Heart left ventricle (tissue), 16 donors: ENCODE measurements at regions not wholly inside any gene's neighbourhood (a gene's known extent, or its start where the extent isn't known, plus 50 kb on each side); places are given as distances from the start of the nearest gene placed in this dataset.
A peak's percentile ranks its signal among the peaks of the same experiment; 100 is the strongest.

Experiments
- ATAC-seq, 4 donors: fragments of 200-7000 bp; cut with Tn5 transposase; one replicate each; pipeline ENCODE4 v1.9.1; 2020 to 2022; ENCODE audit warnings: moderate library complexity in 4 of 4, mild to moderate bottlenecking in 3 of 4, moderate number of reproducible peaks in 1 of 4
- DNase-seq, 5 donors: peaks; one replicate each; pipeline ENCODE4 v3.0.0-alpha.2; 2020
- H3K27ac ChIP-seq, 12 donors: fragments of 200-600 bp; sonication (generic) in 4 of 12; one replicate each; pipeline versions ENCODE4 v1.5.0 to v1.8.0; 2016 to 2022; ENCODE audit warnings: mild to moderate bottlenecking in 2 of 12
- H3K27me3 ChIP-seq, 9 donors: fragments of 200-600 bp; sonication (generic) in 2 of 9; one replicate each; pipeline versions ENCODE4 v1.5.1 to v1.8.0; 2016 to 2022; ENCODE audit warnings: mild to moderate bottlenecking in 3 of 9
- H3K36me3 ChIP-seq, 9 donors: fragments of 200-600 bp; sonication (generic) in 2 of 9; one replicate each; pipeline versions ENCODE4 v1.5.0 to v1.8.0; 2018 to 2022; ENCODE audit warnings: mild to moderate bottlenecking in 2 of 9
- H3K4me1 ChIP-seq, 12 donors: fragments of 200-600 bp; sonication (generic) in 4 of 12; one replicate each; pipeline versions ENCODE4 v1.5.0 to v1.8.0; 2016 to 2022; ENCODE audit warnings: mild to moderate bottlenecking in 3 of 12
- H3K4me3 ChIP-seq, 12 donors: fragments of 200-600 bp; sonication (generic) in 4 of 12; one replicate each; pipeline versions ENCODE4 v1.5.0 to v1.8.0; 2017 to 2022; ENCODE audit warnings: mild to moderate bottlenecking in 9 of 12, moderate library complexity in 4 of 12
- H3K9me3 ChIP-seq, 12 donors: fragments of 200-600 bp; sonication (generic) in 4 of 12; one replicate each; pipeline versions ENCODE4 v1.5.0 to v1.8.0; 2016 to 2022; ENCODE audit warnings: mild to moderate bottlenecking in 1 of 12
- CTCF ChIP-seq, 12 donors: fragments of 200-600 bp; sonication (generic) in 4 of 12; IDR thresholded peaks; one replicate each; pipeline versions ENCODE4 v1.5.0 to v1.8.0; 2018 to 2022; ENCODE audit warnings: antibody characterized with exemption in 12 of 12, mild to moderate bottlenecking in 5 of 12
- POLR2A ChIP-seq, 2 donors: fragments of 450-650 bp; IDR thresholded peaks; one replicate each; pipeline ENCODE4 v1.6.1; 2017; ENCODE audit warnings: antibody characterized with exemption in 2 of 2, mild to moderate bottlenecking in 2 of 2, moderate library complexity in 2 of 2
- WGBS, 4 donors: extraction: QIAGEN DNeasy Blood & Tissue Kit in 2 of 4; methylation state at CpG; one replicate each; pipeline versions ENCODE4 v1.1.5 to v1.1.7; 2013 to 2018; 5-methylcytosine and 5-hydroxymethylcytosine counted together
- intact Hi-C, 10 donors: fragments of 100-400 bp; cut with DNase I; formaldehyde crosslinking; loops; one replicate each; pipeline versions ENCODE4 v1.11.1 to v1.14.2; 2022
- donor health status: ischemic (EF 13 %, LVEDD 7.1; RV severe dilation, severe dysfunction).
- donor health status: healthy with polysubstance abuse.
- donor health status: DM: no; HTN: yes; CAD: no.
- donor health status: DM: no; HTN: no; CAD: no.
- donor health status: ischemic (EF 25% LVEDD 6.9; RV normal size, moderate dysfunction).
- donor health status: ischemic (EF 25% LVEDD 5.7; RV mildly dilated, moderate dysfunction).
- donor health status: healthy.
- donor health status: DM: yes; HTN: yes; CAD: no.
- donor health status: ischemic (EF 35%, LVEDD 5.7; RV mildly dilated, moderate dysfunction).
- donor health status: nonischemic (EF 11% LVEDD 7.7; RV severe dilation, severe dysfunction).
- donor health status: DM: yes; HTN: yes; CAD: no.
- donor health status: PGD.
- donor health status: ischemic (EF 29% LVEDD 5.4; RV normal size, mild dysfunction).
- donor health status: nonischemic (EF 23%, LVEDD 6.1; RV moderate dilation, normal function).

GRCh38 chr6:105896052-105896820 lies 189.9 kb upstream of the PRDM1 start:
- no peaks in the 10 kb centered on the region for H3K9me3 ChIP-seq
- no peak for TF ChIP-seq POLR2A (IDR thresholded peaks at IDR 0.05)
- TF ChIP-seq CTCF (IDR thresholded peaks at IDR 0.05): no peak
- no peaks in the 10 kb centered on the region for H3K36me3 ChIP-seq
- H3K27me3 ChIP-seq: no peaks in the 10 kb centered on the region
- H3K27ac ChIP-seq: no peak overlapping the region
- intact Hi-C loops: no loop called here
- H3K4me3 ChIP-seq: no peak overlapping the region
- ATAC-seq (peak in 2 of 4 donors; percentile 40 to 56), DNase-seq (no peak)
- WGBS, 4 donors: 40 to 50% (median 47%) methylated on average over 12 of the region's 12 CpGs
- peaks cover 0 to 28% (median 4%) of the 10 kb centered on the region in 12 donors for H3K4me1 ChIP-seq

GRCh38 chr6:105894556-105894955 lies 191.6 kb upstream of the PRDM1 start:
- no peak for DNase-seq
- ATAC-seq: no peak
- Histone ChIP-seq H3K4me1 (peaks cover 0 to 13% (median 0%) of the 10 kb centered on the region in 12 donors), H3K9me3 (peaks cover 0 to 10% (median 3%) of the 10 kb centered on the region in 12 donors), H3K27me3 (no peaks in the 10 kb centered on the region), H3K4me3 (no peak overlapping the region), H3K27ac (no peak overlapping the region), H3K36me3 (no peaks in the 10 kb centered on the region)
- no peak for TF ChIP-seq CTCF (IDR thresholded peaks at IDR 0.05)
- TF ChIP-seq POLR2A (IDR thresholded peaks at IDR 0.05): no peak
- WGBS, 4 donors: 82 to 87% (median 83%) methylated on average over 1 of the region's 1 CpG
- intact Hi-C loops: no loop called here

- Histone ChIP-seq H3K36me3 (no peaks in the 10 kb centered on the region), H3K27me3 (no peaks in the 10 kb centered on the region), H3K27ac (no peak overlapping the region), H3K4me3 (no peak overlapping the region), H3K4me1 (peaks cover 0 to 12% (median 0%) of the 10 kb centered on the region in 12 donors), H3K9me3 (peaks cover 0 to 10% (median 3%) of the 10 kb centered on the region in 12 donors)
- intact Hi-C loops: no loop called here
- DNase-seq (no peak), ATAC-seq (no peak)
- 83 to 89% (median 85%) methylated on average over 7 of the region's 7 CpGs for WGBS, 4 donors
- TF ChIP-seq CTCF (IDR thresholded peaks at IDR 0.05): no peak
- TF ChIP-seq POLR2A (IDR thresholded peaks at IDR 0.05): no peak
Observed at GRCh38 chr6:105893741-105894140, 192.4 kb upstream of the PRDM1 start.

GRCh38 chr6:105892577-105893262 lies 193.4 kb upstream of the PRDM1 start:
- ATAC-seq: peak; percentile 34 to 59 (median 48)
- 61 to 65% (median 63%) methylated on average over 3 of the region's 3 CpGs for WGBS, 4 donors
- Histone ChIP-seq H3K4me3 (no peak overlapping the region), H3K27me3 (no peaks in the 10 kb centered on the region), H3K36me3 (no peaks in the 10 kb centered on the region), H3K9me3 (peaks cover 0 to 10% (median 3%) of the 10 kb centered on the region in 12 donors), H3K4me1 (peaks cover 0 to 12% (median 0%) of the 10 kb centered on the region in 12 donors), H3K27ac (no peak overlapping the region)
- intact Hi-C loops: no loop called here
- DNase-seq: no peak
- TF ChIP-seq POLR2A (IDR thresholded peaks at IDR 0.05) (no peak), CTCF (IDR thresholded peaks at IDR 0.05) (no peak)
